Left lung (tissue), 4 donors: ENCODE measurements at regions not wholly inside any gene's neighbourhood (a gene's known extent, or its start where the extent isn't known, plus 50 kb on each side); places are given as distances from the start of the nearest gene placed in this dataset.
"Not testable (repeated sequence)": the region's sequence is repeated elsewhere in the genome, so short reads cannot be mapped to it uniquely, and the experiment has no call there.

Source experiments
- ATAC-seq: fragments of 200-7000 bp; cut with Tn5 transposase; one replicate; pipeline ENCODE4 v1.9.1; 2020; ENCODE audit warnings: moderate library complexity
- DNase-seq, 4 donors: peaks; one replicate each; pipeline ENCODE4 v3.0.0-alpha.2; 2013 to 2020
- H3K27ac ChIP-seq, 2 donors: fragments of 200-600 bp; sonication (generic) in 1 of 2; one replicate each; pipeline versions ENCODE4 v1.5.0 to v1.8.0; 2020 to 2021
- H3K27me3 ChIP-seq, 2 donors: fragments of 200-600 bp; sonication (generic) in 1 of 2; one replicate each; pipeline versions ENCODE4 v1.5.0 to v1.8.0; 2020 to 2021
- H3K36me3 ChIP-seq, 2 donors: fragments of 200-600 bp; sonication (generic) in 1 of 2; one replicate each; pipeline versions ENCODE4 v1.5.0 to v1.8.0; 2020 to 2021
- H3K4me1 ChIP-seq, 2 donors: fragments of 200-600 bp; one replicate each; pipeline ENCODE4 v1.8.0; 2021
- H3K4me3 ChIP-seq, 2 donors: fragments of 200-600 bp; sonication (generic) in 1 of 2; one replicate each; pipeline versions ENCODE4 v1.5.0 to v1.8.0; 2020 to 2021; ENCODE audit warnings: mild to moderate bottlenecking in 1 of 2
- H3K9me3 ChIP-seq, 2 donors: fragments of 200-600 bp; sonication (generic) in 1 of 2; one replicate each; pipeline versions ENCODE4 v1.5.0 to v1.8.0; 2020 to 2021
- CTCF ChIP-seq, 2 donors: fragments of 200-600 bp; sonication (generic) in 1 of 2; IDR thresholded peaks; one replicate each; pipeline versions ENCODE4 v1.5.0 to v1.8.0; 2021; ENCODE audit warnings: antibody characterized with exemption in 2 of 2
- intact Hi-C, 2 donors: fragments of 100-400 bp; cut with DNase I; formaldehyde crosslinking; loops; one replicate each; pipeline versions ENCODE4 v1.11.2 to v1.14.2; 2022
- donor health status: DM: no; HTN: yes; CAD: no.
- donor health status: DM: no; HTN: no; CAD: no.

DNA sequence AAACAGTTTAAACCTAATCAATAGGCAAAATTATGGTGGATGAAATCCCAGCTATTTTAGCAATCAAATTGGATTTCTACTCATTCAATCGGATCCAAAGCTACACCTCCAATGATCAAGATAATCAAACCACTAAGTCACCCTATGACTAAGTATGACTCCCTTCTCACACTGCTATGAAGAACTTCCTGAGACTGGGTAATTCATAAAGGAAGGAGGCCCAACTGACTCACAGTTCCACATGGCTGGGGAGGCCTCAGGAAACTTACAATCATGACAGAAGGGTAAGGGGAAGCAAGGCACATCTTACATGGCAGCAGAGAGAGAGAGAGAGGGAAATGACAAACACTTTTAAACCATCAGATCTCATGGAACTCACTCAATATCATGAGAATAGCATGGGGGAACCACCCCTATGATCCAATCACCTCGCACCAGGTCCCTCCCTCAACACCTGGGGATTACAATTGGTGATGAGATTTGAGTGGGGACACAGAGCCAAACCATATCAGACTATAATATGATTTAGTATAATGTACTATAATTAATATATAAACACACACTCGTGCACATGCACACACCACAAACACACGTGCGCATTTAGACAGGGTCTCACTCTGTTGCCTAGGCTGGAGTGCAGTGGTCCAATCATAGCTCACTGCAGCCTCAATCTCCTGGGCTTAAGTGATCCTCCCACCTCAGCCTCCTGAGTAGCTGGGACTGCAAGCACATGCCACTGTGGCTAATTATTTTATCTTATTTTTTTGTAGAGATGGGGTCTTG lies 213.6 kb upstream of the FOXK1 start:
- no peaks in the 10 kb centered on the region for H3K4me1 ChIP-seq
- H3K36me3 ChIP-seq = no peaks in the 10 kb centered on the region
- peaks cover 0 to 4% of the 10 kb centered on the region in 2 donors for H3K9me3 ChIP-seq
- TF ChIP-seq CTCF (IDR thresholded peaks at IDR 0.05) = no peak
- no peaks in the 10 kb centered on the region for H3K27me3 ChIP-seq
- no peak overlapping the region for H3K27ac ChIP-seq
- no peak overlapping the region for H3K4me3 ChIP-seq
- ATAC-seq (no peak), DNase-seq (no peak)
- intact Hi-C loops = no loop called here

GRCh38 chr7:4470246-4470645 lies 211.8 kb upstream of the FOXK1 start:
- intact Hi-C loops = no loop called here
- TF ChIP-seq CTCF (IDR thresholded peaks at IDR 0.05) = no peak
- DNase-seq (no peak), ATAC-seq (peak; percentile 29)
- Histone ChIP-seq H3K36me3 (no peaks in the 10 kb centered on the region), H3K4me3 (no peak overlapping the region), H3K4me1 (no peaks in the 10 kb centered on the region), H3K9me3 (no peaks in the 10 kb centered on the region), H3K27me3 (no peaks in the 10 kb centered on the region), H3K27ac (no peak overlapping the region)

- DNase-seq (no peak), ATAC-seq (no peak)
- TF ChIP-seq CTCF (IDR thresholded peaks at IDR 0.05) = no peak
- intact Hi-C loops = no loop called here
- Histone ChIP-seq H3K4me3 (no peak overlapping the region), H3K27ac (no peak overlapping the region), H3K9me3 (no peaks in the 10 kb centered on the region), H3K4me1 (no peaks in the 10 kb centered on the region), H3K36me3 (no peaks in the 10 kb centered on the region), H3K27me3 (no peaks in the 10 kb centered on the region)
These were observed 209.4 kb upstream of the FOXK1 start for GRCh38 chr7:4472728-4473127.

- intact Hi-C loops = no loop called here
- DNase-seq (peak in 1 of 4 donors; percentile 10), ATAC-seq (peak; percentile 79)
- Histone ChIP-seq H3K9me3 (peaks cover 0 to 20% of the 10 kb centered on the region in 2 donors), H3K27ac (no peak overlapping the region), H3K4me1 (no peaks in the 10 kb centered on the region), H3K4me3 (no peak overlapping the region), H3K27me3 (no peaks in the 10 kb centered on the region), H3K36me3 (no peaks in the 10 kb centered on the region)
- peak in 1 of 2 donors; percentile 19 for TF ChIP-seq CTCF (IDR thresholded peaks at IDR 0.05)
These were observed 202.6 kb upstream of the FOXK1 start for GRCh38 chr7:4479367-4480039.

GRCh38 chr7:4480131-4480530 lies 202.0 kb upstream of the FOXK1 start:
- intact Hi-C loops, H3K36me3 ChIP-seq, H3K4me3 ChIP-seq, H3K27me3 ChIP-seq, H3K4me1 ChIP-seq, H3K27ac ChIP-seq, DNase-seq, ATAC-seq: not testable (repeated sequence)
- peaks cover 0 to 20% of the 10 kb centered on the region in 2 donors for H3K9me3 ChIP-seq
